ENCODE measurements at regions not wholly inside any gene's neighbourhood (a gene's known extent, or its start where the extent isn't known, plus 50 kb on each side); places are given as distances from the start of the nearest gene placed in this dataset.

- TF ChIP-seq EP300 (IDR thresholded peaks at IDR 0.05) (no peak), POLR2A (IDR thresholded peaks at IDR 0.05) (no peak)
Observed at GRCh38 chr13:109615721-109616420, 170.5 kb downstream of the IRS2 start.
